GM18505 (cell line): ENCODE measurements at regions not wholly inside any gene's neighbourhood (a gene's known extent, or its start where the extent isn't known, plus 50 kb on each side); places are given as distances from the start of the nearest gene placed in this dataset.
"Not testable (repeated sequence)": the region's sequence is repeated elsewhere in the genome, so short reads cannot be mapped to it uniquely, and the experiment has no call there.

Source experiments
- ATAC-seq: cut with Tn5 transposase; IDR thresholded peaks from one replicate; pipeline ENCODE4 v1.9.1; 2021; ENCODE audit not compliant: unreplicated experiment
- POLR2A ChIP-seq: IDR thresholded peaks from 4 replicates; pipeline ENCODE4 v1.6.1; 2011; ENCODE audit warnings: borderline replicate concordance; ENCODE audit not compliant: insufficient read depth, insufficient read length; ENCODE audit errors: extremely low read depth

- ATAC-seq, result no peak
- TF ChIP-seq POLR2A, result no peak
These were observed 1275.3 kb upstream of the TENM3 start for GRCh38 chr4:180967936-180968335.

- no peak for ATAC-seq
- no peak for TF ChIP-seq POLR2A
These were observed 1269.3 kb upstream of the TENM3 start for GRCh38 chr4:180973894-180974293.

- no peak for ATAC-seq
- no peak for TF ChIP-seq POLR2A
These were observed 1252.3 kb upstream of the TENM3 start for GRCh38 chr4:180990931-180991330.

- no peak for TF ChIP-seq POLR2A
- no peak for ATAC-seq
These were observed 1249.9 kb upstream of the TENM3 start for GRCh38 chr4:180993244-180993836.

- ATAC-seq, result no peak
- no peak for TF ChIP-seq POLR2A
These were observed 1248.5 kb upstream of the TENM3 start for GRCh38 chr4:180994722-180995121.

GRCh38 chr4:180999217-180999616 lies 1244.0 kb upstream of the TENM3 start:
- no peak for TF ChIP-seq POLR2A
- ATAC-seq, result no peak

GRCh38 chr4:181004056-181004455 lies 1239.1 kb upstream of the TENM3 start:
- TF ChIP-seq POLR2A, result no peak
- no peak for ATAC-seq

- no peak for ATAC-seq
- no peak for TF ChIP-seq POLR2A
These were observed 1236.5 kb upstream of the TENM3 start for GRCh38 chr4:181006499-181007260.

- no peak for TF ChIP-seq POLR2A
- ATAC-seq, result no peak
These were observed 1235.5 kb upstream of the TENM3 start for GRCh38 chr4:181007751-181008150.

GRCh38 chr4:181008164-181008563 lies 1235.0 kb upstream of the TENM3 start:
- ATAC-seq, result no peak
- no peak for TF ChIP-seq POLR2A

GRCh38 chr4:181013162-181013561 lies 1230.0 kb upstream of the TENM3 start:
- no peak for TF ChIP-seq POLR2A
- no peak for ATAC-seq

- TF ChIP-seq POLR2A, result no peak
- no peak for ATAC-seq
These were observed 1226.2 kb upstream of the TENM3 start for GRCh38 chr4:181017038-181017437.

GRCh38 chr4:181018472-181018871 lies 1224.7 kb upstream of the TENM3 start:
- no peak for ATAC-seq

GRCh38 chr4:181018913-181019312 lies 1224.3 kb upstream of the TENM3 start:
- no peak for TF ChIP-seq POLR2A
- ATAC-seq, result no peak

More at GRCh38 chr4:181018472-181018871, 1224.7 kb upstream of the TENM3 start:
- no peak for TF ChIP-seq POLR2A

GRCh38 chr4:181020456-181020855 lies 1222.7 kb upstream of the TENM3 start:
- ATAC-seq, result no peak
- TF ChIP-seq POLR2A, result no peak

GRCh38 chr4:181021213-181021612 lies 1222.0 kb upstream of the TENM3 start:
- ATAC-seq, result no peak
- TF ChIP-seq POLR2A, result no peak

GRCh38 chr4:181030135-181030921 lies 1212.9 kb upstream of the TENM3 start:
- not testable (repeated sequence) for ATAC-seq
